Small intestine (tissue), 7 donors: ENCODE measurements at regions not wholly inside any gene's neighbourhood (a gene's known extent, or its start where the extent isn't known, plus 50 kb on each side); places are given as distances from the start of the nearest gene placed in this dataset.
"Not testable (repeated sequence)": the region's sequence is repeated elsewhere in the genome, so short reads cannot be mapped to it uniquely, and the experiment has no call there.

Experiments used
- DNase-seq, 2 donors: peaks; one replicate each; pipeline versions ENCODE4 v3.0.0 to v3.0.0-alpha.2; 2013
- FAIRE-seq: peaks from 2 replicates; lab custom pipeline; 2012; peaks lifted over from hg19 to GRCh38; lab: Jason Lieb, UNC
- H3K27ac ChIP-seq, 3 donors: one replicate each; pipeline ENCODE4 v1.5.1; 2013; ENCODE audit warnings: low read length in 2 of 3, mild to moderate bottlenecking in 2 of 3, control low read depth in 1 of 3, inconsistent platforms in 1 of 3, low read depth in 1 of 3, moderate library complexity in 1 of 3
- H3K27me3 ChIP-seq, 3 donors: one replicate each; pipeline ENCODE4 v1.6.1; 2013; ENCODE audit warnings: low read length in 3 of 3, inconsistent platforms in 1 of 3; ENCODE audit not compliant: control insufficient read depth in 3 of 3, insufficient read depth in 3 of 3
- H3K36me3 ChIP-seq, 3 donors: one replicate each; pipeline ENCODE4 v1.6.1; 2013; ENCODE audit warnings: low read length in 3 of 3, inconsistent platforms in 1 of 3, low read depth in 1 of 3, mild to moderate bottlenecking in 1 of 3, moderate library complexity in 1 of 3; ENCODE audit not compliant: control insufficient read depth in 3 of 3, insufficient read depth in 2 of 3
- H3K4me1 ChIP-seq, 3 donors: one replicate each; pipeline ENCODE4 v1.6.1; 2013; ENCODE audit warnings: low read length in 2 of 3, inconsistent platforms in 1 of 3, low read depth in 1 of 3, mild to moderate bottlenecking in 1 of 3, moderate library complexity in 1 of 3; ENCODE audit not compliant: control insufficient read depth in 3 of 3, insufficient read depth in 2 of 3
- H3K4me3 ChIP-seq, 3 donors: one replicate each; pipeline ENCODE4 v1.5.1; 2013; ENCODE audit warnings: low read length in 3 of 3, control low read depth in 1 of 3, inconsistent platforms in 1 of 3, low read depth in 1 of 3, mild to moderate bottlenecking in 1 of 3, moderate library complexity in 1 of 3
- H3K9me3 ChIP-seq, 2 donors: one replicate each; pipeline ENCODE4 v1.6.1; 2013; ENCODE audit warnings: low read depth in 1 of 2, low read length in 1 of 2; ENCODE audit not compliant: control insufficient read depth in 2 of 2, insufficient read depth in 1 of 2
- WGBS, 3 donors: extraction: QIAGEN DNeasy Blood & Tissue Kit; methylation state at CpG; one replicate each; pipeline ENCODE4 v1.1.7; 2013; 5-methylcytosine and 5-hydroxymethylcytosine counted together
- donor health status: healthy with polysubstance abuse.
- donor health status: control.
- donor health status: control.
- donor health status: Bipolar disorder and iron deficiency.
- donor health status: healthy.

DNA sequence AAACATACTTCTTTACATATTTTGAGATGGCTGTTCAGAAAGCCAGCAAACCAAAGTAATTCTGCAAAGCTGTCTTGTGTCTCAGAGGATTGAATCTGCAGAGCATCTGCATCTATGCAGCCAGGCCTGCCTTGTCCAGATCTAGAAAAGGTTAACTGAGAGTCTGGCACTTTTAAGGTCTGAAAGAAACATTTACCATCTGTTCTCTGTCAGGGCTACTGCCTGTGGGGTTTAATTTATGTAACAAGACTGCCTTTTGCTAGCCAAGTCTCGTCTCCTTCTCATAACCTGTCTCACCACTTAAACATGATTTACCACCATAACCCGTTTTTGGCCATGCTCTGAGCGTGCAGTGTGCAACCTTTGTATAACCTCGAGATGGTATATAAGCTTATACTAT lies 194.2 kb downstream of the SYT10 start:
- Histone ChIP-seq H3K27me3 (no peaks in the 10 kb centered on the region), H3K9me3 (no peaks in the 10 kb centered on the region), H3K36me3 (no peaks in the 10 kb centered on the region), H3K27ac (no peak overlapping the region), H3K4me1 (no peaks in the 10 kb centered on the region), H3K4me3 (no peak overlapping the region)
- 57 to 60% (median 60%) methylated on average over 4 of the region's 4 CpGs for WGBS, 3 donors
- DNase-seq (no peak), FAIRE-seq (no peak)

DNA sequence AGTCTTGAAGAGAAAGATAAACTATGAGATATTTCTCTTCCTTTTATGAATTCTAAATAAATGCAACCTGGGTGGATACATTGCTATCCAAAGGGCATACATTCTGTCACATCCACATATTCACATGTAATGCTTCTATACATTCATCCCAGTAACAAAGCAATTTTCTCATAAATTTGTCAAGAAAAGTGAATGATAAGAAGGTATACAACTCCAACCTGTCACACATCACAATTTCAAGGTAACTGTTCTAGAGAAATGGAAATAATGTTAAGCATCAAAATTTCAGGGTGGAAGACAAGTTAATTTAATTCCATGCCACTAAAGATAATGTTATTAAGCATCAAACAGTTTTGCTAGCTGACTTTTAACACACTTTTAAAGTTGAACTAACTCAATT lies 212.9 kb downstream of the SYT10 start:
- FAIRE-seq, result no peak
- Histone ChIP-seq H3K9me3 (peaks cover 1 to 4% of the 10 kb centered on the region in 2 donors), H3K36me3 (no peaks in the 10 kb centered on the region), H3K27me3 (no peaks in the 10 kb centered on the region), H3K27ac (no peak overlapping the region), H3K4me3 (no peak overlapping the region), H3K4me1 (no peaks in the 10 kb centered on the region)
- no peak for DNase-seq

DNA sequence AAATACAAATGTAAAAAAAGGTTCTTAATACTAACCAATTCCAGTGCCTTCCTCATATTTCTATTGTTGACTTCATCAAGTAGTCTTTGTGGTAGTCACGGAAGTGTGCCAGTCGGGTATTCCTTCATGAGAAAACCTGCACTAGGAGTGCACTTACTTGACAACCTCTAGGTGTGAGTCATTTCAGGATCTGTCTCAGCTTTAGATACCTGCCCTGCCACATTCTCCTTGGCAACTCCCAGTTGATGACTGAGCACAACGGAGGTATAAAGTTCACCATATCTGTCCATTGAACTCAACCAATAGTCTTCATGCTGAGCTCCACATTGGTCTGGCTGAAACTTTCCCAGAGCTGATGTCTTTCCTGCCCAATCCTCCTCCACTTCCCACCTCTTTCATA lies 215.7 kb downstream of the SYT10 start:
- no peak for FAIRE-seq

GRCh38 chr12:33222357-33222756 lies 217.3 kb downstream of the SYT10 start:
- 90 to 95% (median 90%) methylated on average over 4 of the region's 4 CpGs for WGBS, 3 donors
- DNase-seq (no peak), FAIRE-seq (no peak)
- no peaks in the 10 kb centered on the region for H3K36me3 ChIP-seq
- no peak overlapping the region for H3K4me3 ChIP-seq
- no peaks in the 10 kb centered on the region for H3K27me3 ChIP-seq
- H3K4me1 ChIP-seq, result no peaks in the 10 kb centered on the region
- H3K9me3 ChIP-seq, result peaks cover 1 to 4% of the 10 kb centered on the region in 2 donors
- H3K27ac ChIP-seq, result no peak overlapping the region

More for the DNA sequence above, 215.7 kb downstream of the SYT10 start:
- Histone ChIP-seq H3K4me3 (no peak overlapping the region), H3K27ac (no peak overlapping the region), H3K9me3 (peaks cover 1 to 4% of the 10 kb centered on the region in 2 donors), H3K27me3 (no peaks in the 10 kb centered on the region), H3K36me3 (no peaks in the 10 kb centered on the region), H3K4me1 (no peaks in the 10 kb centered on the region)
- WGBS, 3 donors, result 76 to 87% (median 82%) methylated on average over 3 of the region's 3 CpGs
- DNase-seq, result no peak

GRCh38 chr12:33205981-33206380 lies 233.6 kb downstream of the SYT10 start:
- H3K9me3 ChIP-seq, result no peaks in the 10 kb centered on the region
- H3K27ac ChIP-seq, result no peak overlapping the region
- FAIRE-seq (no peak), DNase-seq (no peak)
- no peaks in the 10 kb centered on the region for H3K27me3 ChIP-seq
- no peaks in the 10 kb centered on the region for H3K36me3 ChIP-seq
- H3K4me3 ChIP-seq, result no peak overlapping the region
- 54 to 73% (median 58%) methylated on average over 2 of the region's 2 CpGs for WGBS, 3 donors
- no peaks in the 10 kb centered on the region for H3K4me1 ChIP-seq

DNA sequence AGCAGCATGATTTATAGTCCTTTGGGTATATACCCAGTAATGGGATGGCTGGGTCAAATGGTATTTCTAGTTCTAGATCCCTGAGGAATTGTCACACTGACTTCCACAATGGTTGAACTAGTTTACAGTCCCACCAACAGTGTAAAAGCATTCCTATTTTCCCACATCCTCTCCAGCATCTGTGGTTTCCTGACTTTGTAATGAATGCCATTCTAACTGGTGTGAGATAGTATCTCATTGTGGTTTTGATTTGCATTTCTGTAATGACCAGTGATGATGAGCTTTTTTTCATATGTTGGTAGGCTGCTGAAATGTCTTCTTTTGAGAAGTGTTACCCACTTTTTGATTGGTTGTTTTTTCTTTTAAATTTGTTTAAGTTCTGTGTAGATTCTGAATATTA lies 245.2 kb downstream of the SYT10 start:
- not testable (repeated sequence) for FAIRE-seq

DNA sequence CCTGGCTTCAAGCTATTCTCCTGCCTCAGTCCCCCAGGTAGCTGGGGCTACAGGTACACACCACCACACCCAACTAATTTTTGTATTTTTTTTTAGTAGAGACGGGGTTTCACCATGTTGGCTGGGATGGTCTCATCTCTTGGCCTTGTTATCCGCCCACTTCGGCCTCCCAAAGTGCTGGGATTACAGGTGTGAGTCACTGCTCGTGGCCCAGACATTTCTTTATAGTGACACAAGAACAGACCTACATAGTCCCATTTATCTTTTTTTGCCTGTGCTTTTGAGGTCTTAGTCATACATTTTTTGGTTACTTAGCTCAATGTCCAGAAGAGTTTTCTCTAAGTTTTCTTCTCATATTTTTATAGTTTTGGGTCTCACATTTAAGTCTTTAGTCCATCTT lies 247.4 kb downstream of the SYT10 start:
- 83 to 88% (median 84%) methylated on average over 4 of the region's 4 CpGs for WGBS, 3 donors
- no peak for DNase-seq

More for the DNA sequence above, 245.2 kb downstream of the SYT10 start:
- not testable (repeated sequence) for H3K36me3 ChIP-seq, H3K27ac ChIP-seq, H3K9me3 ChIP-seq, H3K4me1 ChIP-seq, H3K27me3 ChIP-seq, H3K4me3 ChIP-seq, DNase-seq

GRCh38 chr12:33187409-33187808 lies 252.2 kb downstream of the SYT10 start:
- Histone ChIP-seq H3K27ac (no peak overlapping the region), H3K36me3 (no peaks in the 10 kb centered on the region), H3K4me3 (no peak overlapping the region), H3K9me3 (no peaks in the 10 kb centered on the region), H3K27me3 (no peaks in the 10 kb centered on the region), H3K4me1 (no peaks in the 10 kb centered on the region)
- DNase-seq (no peak), FAIRE-seq (no peak)

More for the DNA sequence above, 247.4 kb downstream of the SYT10 start:
- Histone ChIP-seq H3K27me3 (no peaks in the 10 kb centered on the region), H3K27ac (no peak overlapping the region), H3K36me3 (no peaks in the 10 kb centered on the region), H3K4me3 (no peak overlapping the region), H3K9me3 (no peaks in the 10 kb centered on the region), H3K4me1 (no peaks in the 10 kb centered on the region)
- FAIRE-seq, result no peak

GRCh38 chr12:33184161-33184560 lies 255.5 kb downstream of the SYT10 start:
- no peak overlapping the region for H3K27ac ChIP-seq
- WGBS, 3 donors, result 53 to 71% (median 54%) methylated on average over 3 of the region's 3 CpGs
- H3K9me3 ChIP-seq, result peaks cover 0 to under 1% of the 10 kb centered on the region in 2 donors
- H3K4me3 ChIP-seq, result no peak overlapping the region
- no peaks in the 10 kb centered on the region for H3K27me3 ChIP-seq
- DNase-seq (no peak), FAIRE-seq (no peak)
- no peaks in the 10 kb centered on the region for H3K36me3 ChIP-seq
- no peaks in the 10 kb centered on the region for H3K4me1 ChIP-seq
